ENCODE measurements at regions not wholly inside any gene's neighbourhood (a gene's known extent, or its start where the extent isn't known, plus 50 kb on each side); places are given as distances from the start of the nearest gene placed in this dataset.
"Not testable (repeated sequence)": the region's sequence is repeated elsewhere in the genome, so short reads cannot be mapped to it uniquely, and the experiment has no call there.

DNA sequence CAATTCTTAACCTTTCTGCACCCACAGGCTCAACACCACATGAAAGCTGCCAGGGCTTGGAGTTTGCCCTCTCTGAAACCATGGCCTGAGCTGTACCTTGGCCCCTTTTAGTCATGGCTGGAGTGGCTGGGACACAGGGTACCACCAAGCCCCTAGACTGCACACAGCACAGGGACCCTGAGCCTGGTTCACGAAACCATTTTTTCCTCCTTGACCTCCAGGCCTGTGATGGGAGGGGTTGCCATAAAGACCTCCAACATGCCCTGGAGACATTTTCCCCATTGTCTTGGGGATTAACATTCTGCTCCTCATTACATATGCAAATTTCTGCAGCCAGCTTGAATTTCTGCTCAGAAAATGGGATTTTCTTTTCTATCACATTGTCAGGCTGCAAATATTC, 113.4 kb downstream of the XPNPEP1 start:
- not testable (repeated sequence) for DNase-seq

DNA sequence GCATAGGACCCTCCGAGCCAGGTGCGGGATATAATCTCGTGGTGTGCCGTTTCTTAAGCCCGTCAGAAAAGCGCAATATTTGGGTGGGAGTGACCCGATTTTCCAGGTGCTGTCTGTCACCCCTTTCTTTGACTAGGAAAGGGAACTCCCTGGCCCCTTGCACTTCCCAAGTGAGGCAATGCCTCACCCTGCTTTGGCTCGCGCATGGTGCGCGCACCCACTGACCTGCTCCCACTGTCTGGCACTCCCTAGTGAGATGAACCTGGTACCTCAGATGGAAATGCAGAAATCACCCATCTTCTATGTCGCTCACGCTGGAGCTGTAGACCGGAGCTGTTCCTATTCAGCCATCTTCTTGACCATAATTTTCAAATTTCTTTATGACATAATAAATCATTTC, 122.1 kb downstream of the XPNPEP1 start:
- not testable (repeated sequence) for DNase-seq

DNA sequence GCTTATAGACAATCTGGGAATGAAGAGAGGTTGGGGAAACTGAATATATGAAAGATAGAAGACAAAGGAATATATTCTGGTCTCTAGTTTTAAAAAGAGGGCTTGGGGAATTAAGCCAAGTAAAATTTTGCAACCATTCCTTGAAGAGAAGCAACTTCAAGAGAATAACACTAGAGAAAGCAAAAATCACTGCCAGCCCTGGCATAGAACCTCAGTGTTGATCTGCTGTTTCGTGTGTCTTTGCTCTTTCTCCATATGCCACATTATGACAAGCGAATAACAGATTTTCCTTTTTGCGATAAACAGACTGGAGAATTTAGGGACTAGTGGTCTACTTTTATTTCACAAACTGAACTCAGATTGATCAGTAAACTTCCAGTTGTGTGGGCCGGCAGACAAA, 132.7 kb downstream of the XPNPEP1 start:
- no peak for DNase-seq

DNA sequence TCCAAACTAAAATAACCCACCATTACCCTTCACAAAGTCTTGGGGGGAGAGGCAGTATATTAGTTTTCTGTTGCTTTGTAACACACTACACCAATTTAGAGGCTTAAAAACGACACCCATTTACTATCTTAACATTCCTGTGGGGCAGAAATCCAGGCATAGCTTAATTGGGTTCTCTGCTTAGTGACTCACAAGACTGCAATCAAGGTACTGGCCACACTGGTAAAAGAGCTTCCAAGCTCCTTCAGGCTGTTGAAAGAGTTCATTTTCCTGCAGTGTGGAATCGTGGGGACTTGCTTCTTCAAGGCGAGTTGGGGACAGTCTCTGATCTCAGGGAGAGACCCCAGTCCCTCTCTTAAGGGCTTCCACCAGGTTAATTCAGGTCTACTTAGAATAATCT, 139.1 kb downstream of the XPNPEP1 start:
- no peak for DNase-seq

DNA sequence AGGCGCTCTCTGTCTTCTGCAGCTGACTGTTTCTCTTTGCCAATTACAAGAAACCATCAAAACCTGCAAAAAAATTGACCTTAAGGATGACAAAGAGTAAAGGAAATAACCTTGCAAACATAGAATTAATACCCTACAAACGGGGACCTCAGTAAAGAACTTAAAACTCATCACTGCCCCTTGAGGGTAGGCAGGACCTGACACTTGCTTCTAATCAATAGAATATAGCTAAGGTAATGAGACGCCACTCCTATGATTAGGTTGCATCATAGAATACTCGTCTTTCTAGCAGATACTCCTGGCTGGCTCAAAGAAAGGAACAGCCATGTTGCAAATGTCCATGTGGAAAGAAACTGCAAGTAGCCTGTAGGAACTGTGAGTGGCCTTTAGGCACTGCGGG, 140.0 kb downstream of the XPNPEP1 start:
- no peak for DNase-seq

DNA sequence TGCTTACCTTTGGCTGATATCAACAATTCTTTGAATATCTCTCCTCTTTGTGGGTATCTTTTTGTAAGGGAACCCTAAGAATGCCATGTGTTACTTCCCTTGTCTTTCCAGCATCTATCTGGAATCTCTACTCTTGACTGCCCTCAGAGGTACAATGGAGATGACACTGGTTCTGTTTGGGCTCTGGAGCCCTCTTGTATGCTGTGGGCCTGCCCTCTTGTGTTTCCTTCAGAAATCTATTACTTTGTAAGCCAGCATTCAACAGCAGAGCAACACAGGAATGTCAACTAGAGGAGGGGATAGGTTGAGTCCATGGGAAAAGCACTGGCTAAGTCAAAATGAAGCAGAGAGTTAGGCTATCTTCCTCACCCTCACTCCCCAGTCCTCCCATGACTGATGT, 142.3 kb downstream of the XPNPEP1 start:
- no peak for DNase-seq

DNA sequence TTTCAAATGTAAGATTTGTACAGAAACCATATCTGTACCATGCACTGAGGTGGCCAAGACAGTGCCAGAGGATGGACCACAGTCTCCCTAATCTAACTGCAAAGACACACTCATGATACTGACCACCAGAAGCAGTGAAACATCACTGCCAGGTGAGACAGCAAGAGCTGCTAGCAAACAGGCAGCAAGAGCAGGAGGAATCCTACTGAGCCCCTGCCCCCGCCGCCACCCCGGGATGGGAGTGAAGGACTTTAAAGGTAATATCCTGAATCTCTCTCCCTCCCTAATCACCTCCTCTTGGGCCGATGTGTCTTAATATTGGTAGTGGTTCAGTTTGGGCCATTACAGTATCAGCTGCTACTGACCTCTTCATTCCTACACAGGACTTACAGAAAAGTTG, 144.3 kb downstream of the XPNPEP1 start:
- no peak for DNase-seq

DNA sequence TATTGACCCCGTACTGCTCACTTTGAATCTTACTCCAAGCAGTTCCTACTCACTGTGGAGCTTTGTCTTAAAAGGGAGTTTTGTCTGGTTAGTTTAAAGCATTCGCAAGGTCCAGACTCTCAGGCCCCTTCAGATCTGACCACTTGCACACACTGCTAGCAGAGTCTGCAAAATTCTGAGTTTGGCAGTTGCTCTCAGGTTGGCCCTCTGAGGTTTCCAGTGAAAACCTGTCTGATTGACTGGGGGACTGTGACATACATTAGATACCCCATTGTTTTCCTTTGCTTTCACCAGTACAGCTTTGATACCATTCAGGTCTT, 149.2 kb downstream of the XPNPEP1 start:
- DNase-seq = no peak

DNA sequence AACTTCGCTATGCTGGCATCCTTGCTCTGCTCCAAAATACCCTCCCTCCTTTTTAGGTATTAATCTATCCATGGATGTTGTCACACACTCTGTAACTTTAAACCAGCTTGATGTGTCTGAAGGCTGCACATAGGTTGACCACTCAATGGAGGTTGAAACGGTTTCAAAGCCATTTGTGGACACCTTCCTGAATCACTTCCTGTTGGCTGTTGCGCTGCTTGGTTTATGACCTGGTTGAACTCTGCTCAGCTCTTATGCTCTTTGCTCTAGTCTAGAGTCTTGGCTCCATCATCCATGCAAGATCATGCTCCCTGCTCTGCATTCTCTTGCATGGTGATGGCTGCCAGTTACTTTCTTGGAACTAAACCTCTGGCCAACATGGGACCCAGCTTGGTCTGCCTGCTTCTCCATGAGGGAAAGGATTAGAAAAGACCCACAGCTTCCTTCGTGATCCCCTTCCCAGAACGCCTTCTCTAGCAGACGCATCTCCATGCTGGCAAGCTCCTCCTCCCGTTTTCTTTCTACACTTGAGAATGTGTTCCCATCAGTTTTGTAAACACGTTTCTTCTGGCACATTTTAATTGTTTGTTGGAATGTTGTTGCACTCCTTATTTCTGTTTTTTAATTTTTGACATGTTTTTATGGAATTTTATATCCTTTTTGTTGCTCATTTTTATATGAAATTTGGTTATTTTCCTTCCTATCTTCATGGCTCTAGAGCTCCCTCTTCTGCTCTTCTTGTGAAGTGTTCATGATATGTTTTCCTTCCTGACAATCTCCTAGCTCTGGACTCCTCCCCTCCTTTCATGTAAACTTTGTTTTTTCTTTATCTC, 149.8 kb downstream of the XPNPEP1 start:
- peak in 1 of 2 experiments; percentile 2 for DNase-seq

DNA sequence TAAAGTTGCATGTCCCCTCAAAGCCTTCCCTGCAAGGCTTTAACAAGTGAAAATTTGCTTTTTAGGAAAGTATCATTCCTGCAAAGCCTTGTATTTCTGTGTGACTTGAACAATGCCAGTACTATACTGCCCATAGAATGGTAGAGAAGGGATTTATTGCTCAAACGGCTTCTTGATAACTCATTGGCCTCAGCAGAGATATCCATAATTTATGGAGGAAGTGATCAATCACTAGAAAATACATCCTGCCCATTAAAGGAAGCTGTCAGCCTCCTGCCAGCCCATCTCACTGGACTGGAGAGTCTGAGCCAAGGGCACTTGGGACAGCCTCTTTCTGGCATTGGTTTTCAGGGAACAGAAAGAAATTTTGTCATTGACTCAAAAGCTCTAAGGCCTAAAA, 152.6 kb downstream of the XPNPEP1 start:
- no peak for DNase-seq

DNA sequence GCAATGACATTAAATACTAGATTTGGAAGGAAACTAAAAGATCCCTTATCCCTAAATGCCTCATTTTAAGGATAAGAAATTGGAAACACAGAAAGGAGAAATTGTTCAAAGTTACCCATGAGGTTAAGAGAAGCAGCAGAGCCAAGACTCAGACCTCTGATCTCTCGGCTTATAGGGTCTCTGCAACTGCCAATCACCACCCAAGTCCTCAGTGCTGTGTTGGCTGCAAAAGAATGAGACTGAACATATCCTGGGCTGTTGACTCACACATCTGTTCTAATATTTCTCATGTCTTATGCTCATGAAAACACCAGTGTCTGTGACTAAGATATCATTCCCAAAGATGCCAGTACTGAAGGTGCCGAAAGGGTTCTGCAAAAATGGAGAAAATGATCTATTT, 153.3 kb downstream of the XPNPEP1 start:
- DNase-seq = no peak

DNA sequence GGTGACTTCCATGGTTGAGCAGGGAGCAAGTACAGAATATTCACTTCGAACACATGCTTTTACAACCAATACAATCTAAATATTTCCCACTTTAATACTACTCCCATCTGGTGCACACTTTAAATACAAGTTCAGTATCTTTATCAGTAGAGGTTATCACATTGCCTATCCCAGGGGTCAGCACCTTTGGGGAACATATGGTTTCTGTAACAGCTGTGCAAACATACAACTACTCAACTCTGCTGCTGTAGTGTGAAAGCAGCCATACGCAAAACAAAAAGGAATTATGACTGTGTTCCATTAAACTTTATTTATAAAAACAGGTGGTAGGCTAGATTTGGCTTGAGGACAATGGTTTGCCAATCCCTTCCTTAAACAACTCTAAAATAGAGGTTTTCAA, 157.5 kb downstream of the XPNPEP1 start:
- DNase-seq = no peak

DNA sequence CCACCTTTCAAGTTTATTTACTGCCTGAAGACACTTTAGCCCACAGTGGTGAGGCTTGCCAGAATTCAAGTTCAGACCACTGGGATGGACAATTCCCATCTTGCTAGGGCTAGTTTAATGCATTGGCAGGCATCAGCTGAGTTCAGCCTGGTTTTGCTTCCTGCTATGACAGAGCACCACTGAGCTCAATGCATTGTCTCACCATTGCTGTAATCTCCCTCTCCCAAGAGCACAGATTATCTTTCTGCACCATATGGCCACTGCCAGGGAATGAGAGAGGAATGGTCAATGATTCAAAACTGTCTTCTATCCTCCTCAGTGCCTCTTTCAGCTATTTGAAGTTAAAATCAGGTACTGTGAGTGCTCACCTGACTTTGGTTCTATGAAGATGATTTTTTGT, 160.8 kb downstream of the XPNPEP1 start:
- peak in 1 of 2 experiments; percentile 65 for DNase-seq

DNA sequence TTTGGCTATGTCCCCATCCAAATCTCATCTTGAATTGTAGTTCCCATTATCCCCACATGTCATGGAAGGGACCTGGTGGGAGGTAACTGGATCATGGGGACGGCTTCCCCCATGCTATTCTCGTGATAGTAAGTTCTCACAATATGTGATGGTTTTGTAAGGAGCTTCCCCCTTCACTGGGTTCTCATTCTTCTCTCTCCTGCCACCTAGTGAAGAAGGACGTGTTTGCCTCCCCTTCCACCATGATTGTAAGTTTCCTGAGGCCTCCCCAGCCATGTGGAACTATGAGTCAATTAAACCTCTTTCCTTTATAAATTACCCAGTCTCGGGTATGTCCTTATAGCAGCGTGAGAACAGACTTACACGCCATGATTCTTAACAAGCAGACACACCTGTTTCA, 165.6 kb downstream of the XPNPEP1 start:
- DNase-seq = peak in 1 of 2 experiments; percentile 17

DNA sequence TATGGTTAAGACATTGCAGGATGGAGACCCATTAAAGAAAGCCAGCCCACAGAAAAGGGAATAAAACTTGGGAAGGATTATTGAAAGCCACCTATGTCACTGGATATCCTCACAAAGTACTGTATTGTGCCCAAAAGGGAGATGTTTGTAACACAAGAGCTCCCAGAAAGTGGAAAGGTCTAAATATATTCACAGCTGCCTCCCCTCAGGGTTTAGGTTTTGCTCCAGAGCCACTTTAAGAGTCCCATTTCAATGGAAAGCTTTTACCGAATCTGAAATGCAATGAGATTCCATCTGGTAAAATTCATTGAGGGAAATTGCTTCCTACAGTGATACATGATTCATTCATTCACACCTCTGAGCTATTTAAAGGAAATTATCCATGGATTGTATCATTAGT, 176.4 kb downstream of the XPNPEP1 start:
- DNase-seq = no peak

DNA sequence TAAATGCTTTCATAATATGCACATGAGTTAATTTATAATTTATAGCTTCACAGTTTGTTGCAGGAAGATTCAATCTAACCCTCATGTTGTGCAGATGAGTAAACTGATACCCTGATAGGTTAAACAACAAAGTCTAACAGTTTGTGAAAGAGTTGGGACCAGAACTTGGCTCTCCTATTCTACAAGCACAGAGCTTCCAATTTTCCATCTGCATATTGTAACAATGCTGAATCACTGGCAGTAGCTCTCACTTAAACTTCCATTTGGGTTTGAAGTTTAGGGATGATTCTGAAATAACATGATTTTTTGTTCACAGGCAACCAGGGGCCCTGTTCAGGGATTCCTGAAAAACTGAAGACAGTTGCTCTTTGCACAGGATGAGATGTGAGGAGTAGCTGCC, 179.3 kb downstream of the XPNPEP1 start:
- DNase-seq = no peak

DNA sequence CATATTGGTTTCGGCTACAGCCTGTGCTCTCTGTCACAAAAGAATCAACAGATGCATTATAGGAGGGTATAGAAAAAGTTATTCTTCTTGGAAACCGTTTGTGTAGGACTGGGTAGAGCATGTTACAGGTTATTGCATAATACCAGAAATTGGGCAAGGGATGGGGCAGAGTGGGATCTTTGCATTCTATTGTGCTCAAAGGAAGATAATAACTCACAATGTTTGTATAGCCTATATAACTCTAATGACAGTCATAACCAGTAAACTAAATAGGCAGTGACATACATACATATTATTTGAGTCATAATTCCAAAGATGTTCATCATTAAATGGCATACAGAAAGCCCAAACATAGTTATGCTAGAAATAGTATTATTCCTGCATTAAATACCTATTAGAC, 179.7 kb downstream of the XPNPEP1 start:
- DNase-seq = no peak

DNA sequence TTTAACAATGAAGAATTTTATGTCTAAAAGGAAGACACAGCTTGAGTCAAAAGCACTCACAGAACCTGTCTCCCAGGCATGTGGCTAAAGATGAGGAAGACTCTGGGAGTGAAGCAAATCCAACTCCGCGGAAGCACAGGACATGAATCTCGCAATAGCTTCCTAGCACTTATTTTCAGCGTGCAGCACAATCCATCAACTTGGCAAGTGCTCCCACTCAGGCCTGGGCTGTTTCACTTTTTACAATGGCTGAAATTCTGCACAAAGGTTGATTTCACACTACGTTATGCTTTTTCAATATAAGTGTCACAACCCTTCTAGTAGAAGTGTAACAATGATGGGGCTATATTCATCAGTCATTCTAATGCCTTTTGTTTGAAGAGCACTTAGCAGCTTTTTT, 180.2 kb downstream of the XPNPEP1 start:
- no peak for DNase-seq

DNA sequence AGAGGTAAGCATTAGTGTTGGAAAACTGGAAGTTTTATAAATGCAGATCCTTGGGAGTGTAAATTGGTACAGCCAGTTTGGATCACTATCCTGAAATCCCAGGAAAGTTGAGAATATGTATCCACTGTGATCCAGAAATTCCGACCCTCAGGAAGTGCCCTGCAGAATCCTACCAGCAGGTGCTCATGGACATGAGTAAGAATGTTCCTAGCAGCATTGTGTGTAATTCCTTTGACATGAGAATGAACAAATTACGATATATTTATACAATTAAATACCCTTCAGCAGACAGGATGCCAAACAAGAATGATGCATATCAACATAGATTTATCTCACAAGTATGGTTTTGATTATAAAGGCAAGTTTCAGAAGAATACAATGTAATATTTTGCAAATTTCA, 181.6 kb downstream of the XPNPEP1 start:
- DNase-seq = no peak

DNA sequence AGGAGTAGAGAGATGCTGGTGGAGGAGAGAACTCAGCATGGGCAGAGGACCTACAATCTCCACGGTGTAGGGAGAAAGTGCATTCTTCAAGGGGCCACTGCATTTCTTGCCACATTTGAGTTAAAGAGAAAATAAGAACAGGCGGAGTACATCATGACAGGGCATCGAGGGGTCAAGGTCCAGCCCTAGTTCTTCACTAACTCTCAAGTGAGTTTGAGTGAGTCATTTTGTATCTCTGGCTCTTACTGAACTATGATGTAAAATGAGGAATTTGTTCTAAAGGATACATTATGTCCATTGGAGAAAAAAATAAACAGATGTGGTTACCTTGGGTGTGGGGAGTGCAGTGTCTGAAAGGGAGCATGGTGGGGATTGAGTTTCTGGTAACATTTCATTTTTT, 182.9 kb downstream of the XPNPEP1 start:
- no peak for DNase-seq

DNA sequence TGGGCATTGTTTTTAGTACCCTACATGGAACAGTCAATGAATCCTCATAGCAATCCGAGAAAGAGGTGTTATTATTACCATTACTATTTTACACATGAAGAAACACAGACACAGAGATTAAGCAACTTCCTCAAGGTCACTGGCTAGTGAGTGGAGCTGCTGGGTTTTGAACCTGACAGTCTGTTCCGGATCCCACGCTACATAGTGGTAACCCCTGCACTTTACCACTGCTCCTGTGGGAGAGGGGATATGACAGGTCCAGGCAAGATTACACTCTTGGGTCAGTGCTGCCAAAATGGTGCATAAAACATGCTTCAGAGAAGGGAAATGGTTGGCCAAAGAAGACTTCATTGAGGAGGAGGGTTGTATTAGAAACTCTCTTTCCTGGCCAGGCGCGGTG, 185.7 kb downstream of the XPNPEP1 start:
- no peak for DNase-seq

DNA sequence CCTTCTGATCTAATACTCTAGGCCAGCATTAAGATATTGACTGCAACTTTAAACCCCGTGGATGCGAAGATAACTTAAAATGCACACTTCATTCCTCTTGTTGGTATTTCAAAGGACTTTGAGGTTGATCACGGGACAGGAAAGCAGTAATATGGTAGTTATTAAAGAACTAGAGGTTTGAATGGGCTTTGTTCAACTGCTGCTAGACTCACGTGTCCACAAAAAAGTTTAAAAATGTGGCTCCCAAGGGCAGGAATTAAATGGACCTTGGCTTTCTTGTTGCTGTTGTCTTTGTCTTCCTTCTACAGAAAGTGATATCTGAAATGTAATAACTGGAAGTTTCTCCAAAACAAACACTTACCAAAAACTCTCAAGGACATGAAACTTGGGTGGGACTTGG, 186.3 kb downstream of the XPNPEP1 start:
- DNase-seq = no peak

DNA sequence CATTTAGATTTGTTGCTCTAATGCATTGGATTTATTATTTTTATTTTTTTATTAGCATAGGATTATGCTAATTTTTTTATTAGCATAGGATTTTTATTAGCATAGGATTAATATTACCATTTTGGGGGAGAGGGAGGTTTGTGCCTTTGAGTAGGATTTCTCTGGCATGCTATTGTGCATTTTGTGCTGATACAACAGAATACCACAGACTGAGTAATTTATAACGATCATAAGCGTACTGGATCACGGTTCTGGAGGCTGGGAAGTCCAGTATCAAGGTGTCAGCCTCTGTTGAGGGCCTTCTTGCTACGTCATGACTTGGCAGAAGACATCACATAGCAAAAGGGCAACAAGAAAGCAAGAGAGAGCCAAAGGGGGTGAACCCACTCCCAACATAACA, 187.5 kb downstream of the XPNPEP1 start:
- no peak for DNase-seq

DNA sequence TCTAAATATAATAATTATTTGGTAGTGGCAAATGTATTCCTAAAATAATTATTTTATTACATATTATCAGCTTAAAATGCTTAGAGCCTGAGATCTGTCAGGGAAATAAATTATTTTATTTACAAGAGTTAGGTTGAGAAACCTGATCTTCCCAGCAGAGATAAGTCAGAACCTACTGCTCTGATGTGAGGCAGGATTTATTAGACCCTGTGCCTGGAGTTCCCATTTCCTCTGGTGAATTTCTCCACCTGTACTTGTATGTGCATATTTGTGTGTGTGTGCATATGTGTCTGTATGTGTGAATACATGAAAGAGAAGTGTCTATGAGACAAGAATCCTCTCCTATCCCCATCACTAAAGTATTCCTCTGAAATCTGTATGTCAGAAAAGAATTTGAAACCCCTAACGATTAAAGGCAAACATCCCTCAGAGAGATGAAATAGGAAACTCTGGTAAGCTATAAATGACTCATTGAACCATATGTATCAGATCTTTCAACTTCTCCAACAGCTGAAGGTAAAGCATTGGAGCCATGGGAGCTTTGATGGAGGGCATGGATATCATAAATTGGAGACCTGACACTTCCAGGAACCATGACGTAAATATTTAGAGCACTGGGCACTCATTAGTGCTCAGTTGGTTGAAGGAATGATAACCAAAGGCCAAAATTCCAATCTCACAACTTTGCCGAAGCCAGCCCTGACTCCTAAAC, 190.9 kb downstream of the XPNPEP1 start:
- no peak for DNase-seq

DNA sequence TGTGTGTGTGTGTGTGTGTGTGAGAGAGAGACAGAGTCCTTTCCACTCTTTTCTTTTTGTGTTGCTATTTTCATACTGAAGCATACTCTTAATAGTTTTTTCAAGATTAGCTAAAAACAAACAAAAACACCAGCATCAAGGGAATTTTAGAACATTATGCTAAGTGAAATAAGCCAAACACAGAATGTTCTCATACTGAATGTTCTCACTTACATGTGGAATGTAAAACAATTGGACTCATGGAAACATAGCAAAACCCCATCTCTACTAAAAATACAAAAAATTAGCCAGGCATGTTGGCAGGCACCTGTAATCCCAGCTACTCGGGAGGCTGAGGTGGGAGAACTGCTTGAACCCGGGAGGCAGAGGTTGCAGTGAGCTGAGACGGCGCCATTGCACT, 193.4 kb downstream of the XPNPEP1 start:
- not testable (repeated sequence) for DNase-seq

All from NCI-H524 (cell line).